K562 (cell line): ENCODE measurements at regions not wholly inside any gene's neighbourhood (a gene's known extent, or its start where the extent isn't known, plus 50 kb on each side); places are given as distances from the start of the nearest gene placed in this dataset.

Experiments
- ATF1 ChIP-seq, 2 experiments: fragments of 450-650 bp in 1 of 2; IDR thresholded peaks; 2 replicates each; pipeline ENCODE4 v1.6.1; 2016; ENCODE audit warnings: missing compliant biosample characterization in 1 of 2, missing genetic modification characterization in 1 of 2
- CCNT2 ChIP-seq: IDR thresholded peaks from 2 replicates; pipeline ENCODE4 v1.6.1; 2011; ENCODE audit warnings: borderline replicate concordance, low read depth, mild to moderate bottlenecking, moderate library complexity, mixed read lengths, low read length; ENCODE audit not compliant: insufficient read length; ENCODE audit errors: extremely low read depth
- CHD4 ChIP-seq: fragments of 200-600 bp; sonication (generic); IDR thresholded peaks from 3 replicates; pipeline ENCODE4 v1.6.1; 2012; ENCODE audit warnings: low read depth, mild to moderate bottlenecking, mixed read lengths, low read length, inconsistent platforms; ENCODE audit not compliant: insufficient read depth, insufficient replicate concordance, poor library complexity, severe bottlenecking
- FIP1L1 ChIP-seq: fragments of 200-400 bp; formaldehyde crosslinking; IDR thresholded peaks from 2 replicates; pipeline ENCODE4 v1.6.1; 2018; ENCODE audit warnings: mild to moderate bottlenecking, low read depth, low read length; ENCODE audit not compliant: poor library complexity, severe bottlenecking
- FOSL1 ChIP-seq: fragments of 200-800 bp; sonication (Bioruptor generic); conservative IDR thresholded peaks from 2 replicates; pipeline ENCODE4 v1.6.1; 2016; ENCODE audit warnings: missing genetic modification characterization, missing compliant biosample characterization
- KAT2B ChIP-seq: IDR thresholded peaks from one replicate; pipeline ENCODE4 v1.6.1; 2012; ENCODE audit warnings: low read depth, mild to moderate bottlenecking, control low read depth, inconsistent platforms, low read length, moderate library complexity
- MYC ChIP-seq, 2 experiments: fragments of 250-450 bp in 1 of 2; sonication (Bioruptor Pico) in 1 of 2; IDR thresholded peaks; 2 replicates each; pipeline versions ENCODE4 v1.5.1 to v1.6.1; 2012 to 2021; ENCODE audit warnings: low read depth in 2 of 2, borderline replicate concordance in 1 of 2, improper control_type of control experiment in 1 of 2, low read length in 1 of 2, mild to moderate bottlenecking in 1 of 2, moderate library complexity in 1 of 2
- RHOXF2B ChIP-seq: fragments of 250-450 bp; sonication (Bioruptor Pico); conservative IDR thresholded peaks from 2 replicates; pipeline ENCODE4 v1.5.1; 2021
- ZNF696 ChIP-seq: fragments of 250-450 bp; sonication (Bioruptor Pico); conservative IDR thresholded peaks from 2 replicates; pipeline ENCODE4 v1.4.0; 2020; ENCODE audit warnings: mild to moderate bottlenecking, moderate library complexity
- ZNF76 ChIP-seq: fragments of 250-450 bp; sonication (Bioruptor Pico); IDR thresholded peaks from 2 replicates; pipeline ENCODE4 v1.4.0; 2020; ENCODE audit warnings: mild to moderate bottlenecking, moderate library complexity, borderline replicate concordance
- TF ChIP-seq, protein P1 (sequence below): fragments of 450-650 bp; IDR thresholded peaks from 2 replicates; pipeline ENCODE4 v1.6.1; 2018; ENCODE audit warnings: mild to moderate bottlenecking, low read depth; ENCODE audit not compliant: partially characterized antibody
- TF ChIP-seq, protein P2 (sequence below): fragments of 250-450 bp; sonication (Bioruptor Pico); IDR thresholded peaks from 2 replicates; pipeline ENCODE4 v1.8.0; 2022; ENCODE audit warnings: inconsistent platforms

GRCh38 chr4:121228848-121229247 lies 64.7 kb upstream of the TNIP3 start (continued):
- TF ChIP-seq ZNF76 (CRISPR knock-in tag) = no peak
- TF ChIP-seq RHOXF2B = no peak
- no peak for TF ChIP-seq KAT2B
- TF ChIP-seq ATF1 (CRISPR knock-in tag; IDR thresholded peaks at IDR 0.05) = no peak
- no peak for TF ChIP-seq ATF1 (tag; IDR thresholded peaks at IDR 0.05)
- TF ChIP-seq CCNT2 = no peak
- no peak for TF ChIP-seq CHD4
- no peak for TF ChIP-seq FOSL1 (tag)
- TF ChIP-seq, protein P1, sequence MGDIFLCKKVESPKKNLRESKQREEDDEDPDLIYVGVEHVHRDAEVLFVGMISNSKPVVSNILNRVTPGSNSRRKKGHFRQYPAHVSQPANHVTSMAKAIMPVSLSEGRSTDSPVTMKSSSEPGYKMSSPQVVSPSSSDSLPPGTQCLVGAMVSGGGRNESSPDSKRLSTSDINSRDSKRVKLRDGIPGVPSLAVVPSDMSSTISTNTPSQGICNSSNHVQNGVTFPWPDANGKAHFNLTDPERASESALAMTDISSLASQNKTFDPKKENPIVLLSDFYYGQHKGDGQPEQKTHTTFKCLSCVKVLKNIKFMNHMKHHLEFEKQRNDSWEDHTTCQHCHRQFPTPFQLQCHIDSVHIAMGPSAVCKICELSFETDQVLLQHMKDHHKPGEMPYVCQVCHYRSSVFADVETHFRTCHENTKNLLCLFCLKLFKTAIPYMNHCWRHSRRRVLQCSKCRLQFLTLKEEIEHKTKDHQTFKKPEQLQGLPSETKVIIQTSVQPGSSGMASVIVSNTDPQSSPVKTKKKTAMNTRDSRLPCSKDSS = no peak
- TF ChIP-seq, protein P2, sequence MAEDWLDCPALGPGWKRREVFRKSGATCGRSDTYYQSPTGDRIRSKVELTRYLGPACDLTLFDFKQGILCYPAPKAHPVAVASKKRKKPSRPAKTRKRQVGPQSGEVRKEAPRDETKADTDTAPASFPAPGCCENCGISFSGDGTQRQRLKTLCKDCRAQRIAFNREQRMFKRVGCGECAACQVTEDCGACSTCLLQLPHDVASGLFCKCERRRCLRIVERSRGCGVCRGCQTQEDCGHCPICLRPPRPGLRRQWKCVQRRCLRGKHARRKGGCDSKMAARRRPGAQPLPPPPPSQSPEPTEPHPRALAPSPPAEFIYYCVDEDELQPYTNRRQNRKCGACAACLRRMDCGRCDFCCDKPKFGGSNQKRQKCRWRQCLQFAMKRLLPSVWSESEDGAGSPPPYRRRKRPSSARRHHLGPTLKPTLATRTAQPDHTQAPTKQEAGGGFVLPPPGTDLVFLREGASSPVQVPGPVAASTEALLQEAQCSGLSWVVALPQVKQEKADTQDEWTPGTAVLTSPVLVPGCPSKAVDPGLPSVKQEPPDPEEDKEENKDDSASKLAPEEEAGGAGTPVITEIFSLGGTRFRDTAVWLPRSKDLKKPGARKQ (CRISPR knock-in tag) = no peak
- TF ChIP-seq FIP1L1 = no peak
- TF ChIP-seq MYC (IDR thresholded peaks at IDR 0.05; ENCODE audit: low read depth, low read length) = no peak
- no peak for TF ChIP-seq MYC (CRISPR knock-in tag; IDR thresholded peaks at IDR 0.05; ENCODE audit: borderline replicate concordance, low read depth)
- no peak for TF ChIP-seq ZNF696 (CRISPR knock-in tag)
